ENCODE measurements at regions not wholly inside any gene's neighbourhood (a gene's known extent, or its start where the extent isn't known, plus 50 kb on each side); places are given as distances from the start of the nearest gene placed in this dataset.

DNA sequence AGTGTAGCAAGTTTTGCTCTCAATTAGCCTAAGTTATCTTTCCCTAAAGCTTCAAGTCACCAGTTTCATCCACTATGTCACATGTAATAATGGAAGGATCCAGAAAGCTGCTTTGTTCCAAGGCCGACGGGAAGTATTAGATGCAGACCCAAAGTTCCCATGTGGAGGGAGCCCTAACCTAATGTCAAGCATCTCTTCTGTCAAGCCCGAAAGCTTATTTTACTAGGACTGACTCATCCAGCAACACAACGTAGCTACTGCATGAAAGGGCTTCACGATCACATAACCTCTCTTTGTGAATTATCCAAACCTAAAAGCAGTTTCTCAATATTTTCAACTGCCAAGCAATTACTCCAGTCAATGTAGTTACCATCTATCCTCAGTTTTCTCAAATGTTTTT is 133.4 kb downstream of the SLC6A15 start:
- no peak for TF ChIP-seq CTCF (optimal IDR thresholded peaks at IDR 0.05 in 1 of 3, IDR thresholded peaks at IDR 0.05 in 1 of 3, conservative IDR thresholded peaks at IDR 0.05 in 1 of 3; ENCODE audit: extremely low read depth in 1 of 3, insufficient read depth in 2 of 3, low read length in 3 of 3)
- TF ChIP-seq EZH2 (IDR thresholded peaks at IDR 0.05; ENCODE audit: low read length): no peak

Data from keratinocyte (primary cell).